ENCODE measurements at regions not wholly inside any gene's neighbourhood (a gene's known extent, or its start where the extent isn't known, plus 50 kb on each side); places are given as distances from the start of the nearest gene placed in this dataset.
A peak's percentile ranks its signal among the peaks of the same experiment; 100 is the strongest.
"Not testable (repeated sequence)": the region's sequence is repeated elsewhere in the genome, so short reads cannot be mapped to it uniquely, and the experiment has no call there.

- H3K9ac ChIP-seq (ENCODE audit: low read length) = no peak overlapping the region
- no peaks in the 10 kb centered on the region for H3K4me1 ChIP-seq (ENCODE audit: control insufficient read depth, low read depth, low read length)
- H3K23ac ChIP-seq (ENCODE audit: low read length) = no peak overlapping the region
- H4K5ac ChIP-seq (ENCODE audit: low read length) = no peak overlapping the region
- H2AK5ac ChIP-seq (ENCODE audit: low read length) = no peak overlapping the region
- no peak overlapping the region for H3K27ac ChIP-seq (ENCODE audit: low read depth, low read length)
- no peak overlapping the region for H3K4me3 ChIP-seq (ENCODE audit: low read length)
- no peaks in the 10 kb centered on the region for H3K36me3 ChIP-seq (ENCODE audit: control insufficient read depth, insufficient read depth, low read length)
- no peaks in the 10 kb centered on the region for H3K27me3 ChIP-seq (ENCODE audit: insufficient read depth, low read length, poor library complexity)
- no peak overlapping the region for H3K4me2 ChIP-seq (ENCODE audit: low read length)
- no peak overlapping the region for H3K4ac ChIP-seq (ENCODE audit: low read depth, low read length)
- no peak overlapping the region for H2BK5ac ChIP-seq (ENCODE audit: low read length)
- H2BK120ac ChIP-seq (ENCODE audit: low read depth, low read length) = no peak overlapping the region
- no peak overlapping the region for H3K18ac ChIP-seq (ENCODE audit: low read length)
- H3K79me1 ChIP-seq (ENCODE audit: low read length) = no peaks in the 10 kb centered on the region
- no peak overlapping the region for H3K56ac ChIP-seq (ENCODE audit: low read length)
- no peak overlapping the region for H4K8ac ChIP-seq (ENCODE audit: low read depth, low read length)
- peak; percentile 12 for DNase-seq
- no peaks in the 10 kb centered on the region for H3K79me2 ChIP-seq (ENCODE audit: control insufficient read depth, insufficient read depth, low read length)
- no peak overlapping the region for H2BK15ac ChIP-seq (replicated peaks; ENCODE audit: low read depth)
These were observed 782.9 kb upstream of the HTR2C start for GRCh38 chrX:113800955-113801354.

DNA sequence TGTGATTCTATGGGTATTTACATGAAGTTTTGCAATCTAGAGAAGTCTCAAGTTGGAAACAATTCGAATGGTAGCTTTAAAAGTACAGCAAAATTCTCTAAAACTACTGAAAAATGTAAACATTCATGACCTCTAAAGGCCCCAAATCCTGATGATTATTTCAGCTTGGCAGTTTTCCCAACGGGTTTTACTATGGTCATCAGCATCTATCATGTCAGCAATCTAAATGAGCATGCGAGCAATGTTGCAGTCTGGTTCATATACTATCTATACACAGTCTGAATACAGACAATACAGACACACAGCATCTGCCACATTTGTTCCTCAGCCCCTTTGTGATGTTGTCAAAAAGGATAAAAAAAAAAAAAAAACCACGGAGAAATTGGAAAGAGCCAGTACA lies 790.3 kb upstream of the HTR2C start:
- no peak overlapping the region for H3K56ac ChIP-seq (ENCODE audit: low read length)
- no peak overlapping the region for H3K4me3 ChIP-seq (ENCODE audit: low read length)
- H3K79me1 ChIP-seq (ENCODE audit: low read length) = no peaks in the 10 kb centered on the region
- no peak overlapping the region for H2BK15ac ChIP-seq (replicated peaks; ENCODE audit: low read depth)
- no peak overlapping the region for H3K27ac ChIP-seq (ENCODE audit: low read depth, low read length)
- H4K5ac ChIP-seq (ENCODE audit: low read length) = no peak overlapping the region
- DNase-seq = no peak
- no peaks in the 10 kb centered on the region for H3K27me3 ChIP-seq (ENCODE audit: insufficient read depth, low read length, poor library complexity)
- no peak overlapping the region for H3K4ac ChIP-seq (ENCODE audit: low read depth, low read length)
- H3K36me3 ChIP-seq (ENCODE audit: control insufficient read depth, insufficient read depth, low read length) = no peaks in the 10 kb centered on the region
- no peak overlapping the region for H4K8ac ChIP-seq (ENCODE audit: low read depth, low read length)
- H3K4me1 ChIP-seq (ENCODE audit: control insufficient read depth, low read depth, low read length) = no peaks in the 10 kb centered on the region
- H2BK5ac ChIP-seq (ENCODE audit: low read length) = no peak overlapping the region
- H3K23ac ChIP-seq (ENCODE audit: low read length) = no peak overlapping the region
- no peak overlapping the region for H3K18ac ChIP-seq (ENCODE audit: low read length)
- no peak overlapping the region for H3K9ac ChIP-seq (ENCODE audit: low read length)
- H3K79me2 ChIP-seq (ENCODE audit: control insufficient read depth, insufficient read depth, low read length) = no peaks in the 10 kb centered on the region
- H2BK120ac ChIP-seq (ENCODE audit: low read depth, low read length) = no peak overlapping the region
- H2AK5ac ChIP-seq (ENCODE audit: low read length) = no peak overlapping the region
- no peak overlapping the region for H3K4me2 ChIP-seq (ENCODE audit: low read length)
- no CpG with 5 or more reads among the region's 4 CpGs for WGBS (ENCODE audit: extremely low coverage, insufficient coverage, low lambda C conversion rate)

DNA sequence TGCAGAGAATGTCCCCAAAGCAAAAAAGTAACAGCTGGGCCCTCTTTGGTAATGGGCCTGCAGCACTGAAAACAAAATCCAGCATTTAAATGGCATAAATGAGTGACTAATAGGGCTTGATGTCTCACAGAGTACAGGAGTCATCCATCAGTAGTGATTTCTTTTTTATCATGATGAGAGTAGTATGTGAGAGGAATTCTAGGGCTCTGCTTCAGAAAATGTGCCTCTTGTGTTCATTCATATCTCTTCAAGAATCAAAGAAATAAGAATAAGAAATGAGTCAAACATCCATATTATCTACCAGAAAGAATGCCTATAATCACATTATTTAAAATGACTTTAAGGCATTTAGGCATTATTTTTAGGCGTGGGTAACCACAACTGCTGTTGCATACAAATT lies 792.9 kb upstream of the HTR2C start:
- Histone ChIP-seq H3K36me3 (ENCODE audit: control insufficient read depth, insufficient read depth, low read length) (no peaks in the 10 kb centered on the region), H2BK120ac (ENCODE audit: low read depth, low read length) (no peak overlapping the region), H3K9ac (ENCODE audit: low read length) (no peak overlapping the region), H4K5ac (ENCODE audit: low read length) (no peak overlapping the region), H3K56ac (ENCODE audit: low read length) (no peak overlapping the region), H3K79me2 (ENCODE audit: control insufficient read depth, insufficient read depth, low read length) (no peaks in the 10 kb centered on the region), H3K4me3 (ENCODE audit: low read length) (no peak overlapping the region), H3K4me1 (ENCODE audit: control insufficient read depth, low read depth, low read length) (no peaks in the 10 kb centered on the region), H3K18ac (ENCODE audit: low read length) (no peak overlapping the region), H3K79me1 (ENCODE audit: low read length) (no peaks in the 10 kb centered on the region), H2BK15ac (replicated peaks; ENCODE audit: low read depth) (no peak overlapping the region), H3K27ac (ENCODE audit: low read depth, low read length) (no peak overlapping the region), H3K23ac (ENCODE audit: low read length) (no peak overlapping the region), H3K27me3 (ENCODE audit: insufficient read depth, low read length, poor library complexity) (no peaks in the 10 kb centered on the region), H3K4ac (ENCODE audit: low read depth, low read length) (no peak overlapping the region), H2AK5ac (ENCODE audit: low read length) (no peak overlapping the region), H3K4me2 (ENCODE audit: low read length) (no peak overlapping the region), H4K8ac (ENCODE audit: low read depth, low read length) (no peak overlapping the region), H2BK5ac (ENCODE audit: low read length) (no peak overlapping the region)
- no peak for DNase-seq
- WGBS (ENCODE audit: extremely low coverage, insufficient coverage, low lambda C conversion rate) = no CpG with 5 or more reads among the region's 1 CpG

- not testable (repeated sequence) for H3K4me1 ChIP-seq (ENCODE audit: control insufficient read depth, low read depth, low read length); H3K23ac ChIP-seq (ENCODE audit: low read length); H3K18ac ChIP-seq (ENCODE audit: low read length); DNase-seq; H3K27me3 ChIP-seq (ENCODE audit: insufficient read depth, low read length, poor library complexity); H3K56ac ChIP-seq (ENCODE audit: low read length); H2BK15ac ChIP-seq (replicated peaks; ENCODE audit: low read depth); H3K79me1 ChIP-seq (ENCODE audit: low read length); H3K27ac ChIP-seq (ENCODE audit: low read depth, low read length); H3K9ac ChIP-seq (ENCODE audit: low read length); H3K79me2 ChIP-seq (ENCODE audit: control insufficient read depth, insufficient read depth, low read length); H2AK5ac ChIP-seq (ENCODE audit: low read length); H3K4me3 ChIP-seq (ENCODE audit: low read length); H4K5ac ChIP-seq (ENCODE audit: low read length); H3K36me3 ChIP-seq (ENCODE audit: control insufficient read depth, insufficient read depth, low read length); H2BK120ac ChIP-seq (ENCODE audit: low read depth, low read length); H3K4me2 ChIP-seq (ENCODE audit: low read length); H4K8ac ChIP-seq (ENCODE audit: low read depth, low read length); H3K4ac ChIP-seq (ENCODE audit: low read depth, low read length); H2BK5ac ChIP-seq (ENCODE audit: low read length)
- WGBS (ENCODE audit: extremely low coverage, insufficient coverage, low lambda C conversion rate) = no CpG with 5 or more reads among the region's 6 CpGs
These were observed 799.1 kb upstream of the HTR2C start for GRCh38 chrX:113784754-113785153.

DNA sequence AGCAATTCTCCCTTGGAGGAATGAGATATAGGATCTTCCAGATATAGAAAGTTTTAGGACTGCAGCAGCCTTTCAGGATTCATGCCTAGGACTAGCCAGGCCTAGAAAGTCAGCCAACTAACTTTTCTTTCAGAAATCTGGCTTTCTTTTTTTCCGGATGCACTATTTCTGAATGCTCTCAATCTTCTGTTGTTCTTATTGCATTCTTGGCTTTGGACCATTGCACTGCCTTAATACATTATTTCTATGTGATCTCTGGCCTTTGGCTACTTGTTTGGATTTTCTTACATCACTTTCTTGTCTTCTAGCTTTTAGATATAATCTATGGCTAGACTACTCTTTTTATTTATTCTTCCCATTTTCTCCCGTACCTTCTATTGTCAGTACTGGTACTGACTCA lies 813.1 kb upstream of the HTR2C start:
- Histone ChIP-seq H3K4me3 (ENCODE audit: low read length) (no peak overlapping the region), H3K23ac (ENCODE audit: low read length) (no peak overlapping the region), H2BK15ac (replicated peaks; ENCODE audit: low read depth) (no peak overlapping the region), H2BK120ac (ENCODE audit: low read depth, low read length) (no peak overlapping the region), H3K79me1 (ENCODE audit: low read length) (no peaks in the 10 kb centered on the region), H3K9ac (ENCODE audit: low read length) (no peak overlapping the region), H3K4me1 (ENCODE audit: control insufficient read depth, low read depth, low read length) (no peaks in the 10 kb centered on the region), H3K4ac (ENCODE audit: low read depth, low read length) (no peak overlapping the region), H2BK5ac (ENCODE audit: low read length) (no peak overlapping the region), H4K5ac (ENCODE audit: low read length) (no peak overlapping the region), H3K18ac (ENCODE audit: low read length) (no peak overlapping the region), H2AK5ac (ENCODE audit: low read length) (no peak overlapping the region), H3K56ac (ENCODE audit: low read length) (no peak overlapping the region), H3K27ac (ENCODE audit: low read depth, low read length) (no peak overlapping the region), H4K8ac (ENCODE audit: low read depth, low read length) (no peak overlapping the region), H3K4me2 (ENCODE audit: low read length) (no peak overlapping the region), H3K79me2 (ENCODE audit: control insufficient read depth, insufficient read depth, low read length) (no peaks in the 10 kb centered on the region), H3K36me3 (ENCODE audit: control insufficient read depth, insufficient read depth, low read length) (no peaks in the 10 kb centered on the region), H3K27me3 (ENCODE audit: insufficient read depth, low read length, poor library complexity) (no peaks in the 10 kb centered on the region)
- DNase-seq = no peak
- WGBS (ENCODE audit: extremely low coverage, insufficient coverage, low lambda C conversion rate) = no CpG with 5 or more reads among the region's 2 CpGs

GRCh38 chrX:113770071-113770470 lies 813.8 kb upstream of the HTR2C start:
- no peak overlapping the region for H2BK15ac ChIP-seq (replicated peaks; ENCODE audit: low read depth)
- H3K23ac ChIP-seq (ENCODE audit: low read length) = no peak overlapping the region
- no peak overlapping the region for H2BK120ac ChIP-seq (ENCODE audit: low read depth, low read length)
- H3K18ac ChIP-seq (ENCODE audit: low read length) = no peak overlapping the region
- no peak overlapping the region for H4K8ac ChIP-seq (ENCODE audit: low read depth, low read length)
- no peak overlapping the region for H2BK5ac ChIP-seq (ENCODE audit: low read length)
- H4K5ac ChIP-seq (ENCODE audit: low read length) = no peak overlapping the region
- no peak overlapping the region for H2AK5ac ChIP-seq (ENCODE audit: low read length)
- H3K79me2 ChIP-seq (ENCODE audit: control insufficient read depth, insufficient read depth, low read length) = no peaks in the 10 kb centered on the region
- H3K4me3 ChIP-seq (ENCODE audit: low read length) = no peak overlapping the region
- no CpG with 5 or more reads among the region's 4 CpGs for WGBS (ENCODE audit: extremely low coverage, insufficient coverage, low lambda C conversion rate)
- no peak overlapping the region for H3K4me2 ChIP-seq (ENCODE audit: low read length)
- H3K79me1 ChIP-seq (ENCODE audit: low read length) = no peaks in the 10 kb centered on the region
- H3K27me3 ChIP-seq (ENCODE audit: insufficient read depth, low read length, poor library complexity) = no peaks in the 10 kb centered on the region
- no peak overlapping the region for H3K4ac ChIP-seq (ENCODE audit: low read depth, low read length)
- no peak for DNase-seq
- no peak overlapping the region for H3K56ac ChIP-seq (ENCODE audit: low read length)
- no peaks in the 10 kb centered on the region for H3K4me1 ChIP-seq (ENCODE audit: control insufficient read depth, low read depth, low read length)
- no peaks in the 10 kb centered on the region for H3K36me3 ChIP-seq (ENCODE audit: control insufficient read depth, insufficient read depth, low read length)
- no peak overlapping the region for H3K9ac ChIP-seq (ENCODE audit: low read length)
- H3K27ac ChIP-seq (ENCODE audit: low read depth, low read length) = no peak overlapping the region

Data from mesendoderm (in vitro differentiated cells).